AG10803 (cell line): ENCODE measurements at regions not wholly inside any gene's neighbourhood (a gene's known extent, or its start where the extent isn't known, plus 50 kb on each side); places are given as distances from the start of the nearest gene placed in this dataset.

ENCODE experiments used
- DNase-seq: peaks from one replicate; pipeline ENCODE4 v3.0.0; 2010; ENCODE audit warnings: low read depth
- H3K4me3 ChIP-seq: 2 replicates; pipeline ENCODE4 v1.5.1; 2011; ENCODE audit warnings: mild to moderate bottlenecking, low read length, control low read depth
- CTCF ChIP-seq: conservative IDR thresholded peaks from 2 replicates; pipeline ENCODE4 v1.5.1; 2011; ENCODE audit warnings: mild to moderate bottlenecking, low read length, control low read depth, inconsistent platforms

- TF ChIP-seq CTCF: no peak
- DNase-seq: no peak
Measured at GRCh38 chr13:61765940-61766666, 350.5 kb upstream of the PCDH20 start.

GRCh38 chr13:61765181-61765742 lies 349.6 kb upstream of the PCDH20 start:
- H3K4me3 ChIP-seq: no peak overlapping the region
- no peak for DNase-seq

More at GRCh38 chr13:61765940-61766666, 350.5 kb upstream of the PCDH20 start:
- no peak overlapping the region for H3K4me3 ChIP-seq

DNA sequence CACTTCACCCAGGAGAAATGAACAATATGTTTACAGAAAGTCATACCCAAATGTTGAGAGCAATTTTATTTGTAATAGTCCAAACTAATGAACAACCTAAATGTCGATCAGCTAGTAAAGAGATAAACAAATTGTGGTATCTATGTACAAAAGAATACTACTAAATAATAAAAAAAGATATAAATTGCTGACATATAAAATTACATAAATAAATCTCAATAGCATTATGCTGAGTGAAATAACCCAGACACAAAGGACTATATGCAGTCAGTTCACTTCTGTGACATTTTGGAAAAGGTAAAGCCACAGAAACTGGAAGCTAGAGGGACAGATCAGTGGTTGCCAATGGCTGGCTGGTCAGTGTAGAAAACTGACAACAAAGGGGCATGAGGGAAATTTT lies 346.0 kb upstream of the PCDH20 start:
- TF ChIP-seq CTCF: no peak
- no peak overlapping the region for H3K4me3 ChIP-seq
- no peak for DNase-seq

More at GRCh38 chr13:61765181-61765742, 349.6 kb upstream of the PCDH20 start:
- TF ChIP-seq CTCF: no peak

DNA sequence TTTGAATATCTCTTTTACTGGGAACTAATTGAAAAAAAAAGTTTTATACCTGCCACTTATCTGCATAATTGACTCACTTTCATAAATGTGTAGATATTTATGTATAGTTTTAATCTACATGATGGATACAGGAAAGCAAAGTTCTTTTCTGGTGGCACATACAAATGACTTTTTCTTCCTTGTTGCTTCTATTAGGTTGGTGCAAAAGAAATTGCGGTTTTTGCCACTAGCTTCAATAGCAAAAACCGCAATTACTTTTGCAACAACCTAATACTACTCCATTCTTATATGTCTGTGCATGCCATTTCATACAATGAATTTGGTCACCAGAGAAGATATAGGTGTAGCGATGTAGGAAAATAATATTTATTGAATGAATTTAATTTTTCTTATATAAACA lies 344.5 kb upstream of the PCDH20 start:
- no peak overlapping the region for H3K4me3 ChIP-seq
- DNase-seq: no peak
- no peak for TF ChIP-seq CTCF

DNA sequence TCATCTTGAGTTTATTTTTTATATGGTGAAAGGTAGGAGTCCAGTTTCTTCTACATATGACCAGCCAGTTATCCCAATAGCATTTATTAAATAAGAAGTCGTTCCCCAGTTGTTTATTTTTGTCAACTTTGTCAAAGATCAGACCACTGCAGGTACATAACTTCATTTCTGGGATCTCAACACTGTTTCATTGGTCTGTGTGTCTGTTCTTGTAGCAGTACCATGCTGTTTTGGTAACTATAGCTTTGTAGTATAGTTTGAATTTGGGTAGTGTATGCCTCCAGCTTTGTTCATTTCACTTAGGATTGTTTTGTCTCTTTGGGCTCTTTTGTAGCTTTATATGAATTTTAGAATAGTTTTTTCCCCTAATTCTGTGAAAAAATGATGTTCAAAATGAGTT lies 340.4 kb upstream of the PCDH20 start:
- DNase-seq: no peak
- TF ChIP-seq CTCF: no peak
- H3K4me3 ChIP-seq: no peak overlapping the region

- TF ChIP-seq CTCF: no peak
- H3K4me3 ChIP-seq: no peak overlapping the region
- no peak for DNase-seq
Measured at GRCh38 chr13:61751039-61751438, 335.4 kb upstream of the PCDH20 start.

- no peak overlapping the region for H3K4me3 ChIP-seq
- TF ChIP-seq CTCF: no peak
- no peak for DNase-seq
Measured at GRCh38 chr13:61738236-61738750, 322.6 kb upstream of the PCDH20 start.
